ENCODE measurements at regions not wholly inside any gene's neighbourhood (a gene's known extent, or its start where the extent isn't known, plus 50 kb on each side); places are given as distances from the start of the nearest gene placed in this dataset.

DNA sequence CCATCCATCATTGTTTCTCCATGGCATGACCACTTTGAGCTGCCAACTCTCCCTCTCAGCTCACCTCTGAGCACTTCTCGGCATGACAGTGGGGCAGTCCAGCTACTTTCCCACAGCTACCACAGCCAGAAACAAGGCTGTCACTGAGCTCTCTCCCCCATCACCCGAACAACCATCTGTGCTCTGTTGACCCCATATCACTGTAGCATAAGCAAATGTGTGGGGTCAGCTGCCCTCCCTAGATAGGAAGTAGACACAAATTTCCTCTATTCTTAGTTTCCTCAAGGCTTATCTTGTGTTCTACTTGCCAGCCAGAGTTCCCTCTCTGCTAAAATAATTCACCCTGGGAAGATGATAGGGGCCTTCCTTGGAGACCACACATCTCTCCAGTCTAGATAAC lies 82.6 kb upstream of the FUT8 start:
- DNase-seq: no peak

DNA sequence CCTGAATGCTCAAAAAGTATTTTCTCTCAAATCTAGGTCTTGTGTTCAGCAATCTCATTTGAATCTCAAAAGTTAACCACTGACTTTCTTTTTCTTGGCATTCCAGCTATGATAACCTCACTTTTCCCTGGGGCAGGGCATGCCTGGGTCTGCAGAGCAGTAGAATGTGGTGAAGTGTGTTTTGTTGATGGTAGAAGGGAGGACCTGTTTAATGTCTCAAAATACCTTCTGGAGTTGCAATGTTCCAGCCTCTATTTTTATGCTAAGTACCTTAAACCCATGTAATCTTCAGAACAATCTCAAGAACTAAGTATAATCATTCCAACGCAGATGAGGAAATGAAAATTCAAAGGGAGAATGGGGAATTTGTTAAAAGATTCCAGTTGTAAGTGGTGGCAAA lies 82.1 kb upstream of the FUT8 start:
- DNase-seq: no peak

DNA sequence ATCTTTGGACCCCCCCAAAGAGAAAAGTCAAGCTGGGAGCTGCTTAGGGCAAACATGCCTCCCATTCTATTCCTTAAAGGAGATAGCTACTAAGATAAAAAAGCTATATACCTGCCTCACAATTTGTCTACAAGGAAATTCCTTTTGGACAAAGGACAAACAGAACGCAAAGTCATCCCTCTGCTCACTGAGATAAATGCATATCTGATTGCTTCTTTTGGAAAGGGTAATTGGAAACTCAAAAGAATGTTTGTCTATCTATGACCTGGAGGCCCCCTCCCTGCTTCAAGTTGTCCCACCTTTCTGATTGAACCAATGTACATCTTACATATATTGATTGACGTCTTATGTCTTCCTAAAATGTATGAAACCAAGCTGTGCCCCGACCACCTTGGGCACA lies 80.9 kb upstream of the FUT8 start:
- DNase-seq: no peak

DNA sequence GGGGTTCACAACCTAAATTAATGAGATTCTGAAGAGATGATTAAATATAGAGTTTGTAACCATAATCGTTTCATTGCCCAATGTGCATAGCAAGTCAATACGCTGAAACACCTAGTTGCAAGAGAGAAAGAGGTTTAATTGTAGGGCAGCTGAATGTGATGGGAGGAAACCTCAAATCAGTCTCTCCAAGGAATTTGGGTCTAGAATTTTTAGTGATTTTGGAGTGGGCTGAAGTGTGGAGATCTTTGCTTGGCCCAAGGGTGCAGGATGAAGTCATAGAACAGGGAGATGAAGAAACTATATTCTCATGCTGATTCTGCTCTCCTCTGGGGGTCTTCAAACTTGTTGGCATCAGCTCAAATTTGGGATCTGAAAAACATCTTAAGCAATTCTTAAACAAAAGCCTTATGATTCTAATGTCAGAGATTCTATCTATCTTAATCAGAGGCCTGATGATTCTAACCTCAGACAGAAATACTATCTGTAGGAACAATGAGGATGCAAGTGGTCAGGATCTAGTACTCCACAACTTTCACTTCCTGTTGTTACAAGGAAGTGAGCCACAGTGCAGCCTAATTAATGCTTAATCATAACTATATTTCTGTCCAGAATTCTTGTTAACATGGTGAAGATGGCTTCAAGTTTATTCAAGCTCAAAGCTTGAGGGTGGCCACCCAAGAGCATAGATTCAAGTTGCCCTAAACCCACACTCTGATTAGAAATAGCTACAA lies 80.2 kb upstream of the FUT8 start:
- DNase-seq: no peak

DNA sequence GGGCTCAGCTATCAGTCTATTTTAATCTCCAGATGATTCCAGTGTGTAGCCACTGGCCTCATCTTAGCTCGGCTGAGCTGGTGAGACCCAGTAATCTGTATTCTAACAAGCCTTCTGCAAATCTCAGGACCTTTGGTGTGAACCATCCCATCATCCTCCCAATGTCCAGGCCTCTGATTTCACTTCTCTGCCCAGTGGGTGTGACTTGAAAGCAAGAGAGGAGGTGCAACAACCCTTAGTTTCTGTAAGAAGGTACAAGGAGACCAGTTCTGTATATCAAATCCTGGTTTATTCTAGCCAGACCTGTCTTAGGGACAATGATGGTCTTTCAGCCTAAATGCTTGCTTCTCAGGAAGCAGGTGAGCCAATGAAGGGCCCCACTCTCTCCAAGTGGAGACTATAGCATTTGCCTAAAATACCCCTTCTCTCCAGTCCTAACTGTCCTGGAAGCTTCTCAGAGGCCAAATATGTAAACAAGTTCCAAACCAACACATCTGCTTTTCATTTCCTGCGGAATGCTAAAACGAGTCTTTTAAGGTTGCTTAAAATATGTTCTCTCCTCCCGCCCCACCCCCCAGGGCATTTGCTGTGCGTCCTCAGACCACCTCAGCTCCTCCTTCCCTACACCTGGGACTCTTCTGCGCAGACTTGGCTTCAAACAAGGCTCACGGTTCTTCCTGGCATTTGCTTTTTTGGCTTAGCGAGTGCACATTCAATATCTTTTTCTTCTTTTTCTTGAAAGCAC lies 78.4 kb upstream of the FUT8 start:
- no peak for DNase-seq

DNA sequence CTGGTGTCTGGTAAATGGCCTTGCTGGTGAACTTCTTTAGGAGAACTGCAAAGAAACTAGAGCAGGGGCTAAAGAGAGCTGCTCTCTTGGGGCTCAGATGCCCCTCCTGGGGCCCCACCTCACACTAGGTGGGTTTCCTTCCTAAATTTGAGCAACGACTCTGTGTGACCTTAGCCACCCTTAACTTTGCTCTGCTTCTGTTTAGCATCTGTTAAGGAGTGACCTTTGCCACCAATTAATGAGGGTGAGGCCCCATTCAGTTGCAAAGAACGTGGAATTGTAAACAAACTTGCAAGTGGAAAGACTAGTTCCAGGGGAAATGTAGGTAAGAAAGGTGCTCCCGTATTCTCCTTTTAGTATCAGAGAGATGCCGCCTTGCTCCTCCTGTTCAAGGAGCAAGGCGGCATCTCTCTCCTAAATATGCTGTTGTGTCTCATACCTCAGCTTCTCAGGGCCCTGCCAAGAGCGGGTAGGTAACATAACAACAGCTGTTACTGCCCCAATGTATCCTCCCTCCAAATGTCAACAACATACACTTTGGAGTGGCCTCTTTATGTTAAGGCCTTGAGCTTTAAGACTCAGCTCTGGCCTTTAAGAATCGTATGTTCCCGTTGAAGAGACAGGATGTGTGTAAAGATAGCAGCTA lies 77.6 kb upstream of the FUT8 start:
- DNase-seq: no peak

DNA sequence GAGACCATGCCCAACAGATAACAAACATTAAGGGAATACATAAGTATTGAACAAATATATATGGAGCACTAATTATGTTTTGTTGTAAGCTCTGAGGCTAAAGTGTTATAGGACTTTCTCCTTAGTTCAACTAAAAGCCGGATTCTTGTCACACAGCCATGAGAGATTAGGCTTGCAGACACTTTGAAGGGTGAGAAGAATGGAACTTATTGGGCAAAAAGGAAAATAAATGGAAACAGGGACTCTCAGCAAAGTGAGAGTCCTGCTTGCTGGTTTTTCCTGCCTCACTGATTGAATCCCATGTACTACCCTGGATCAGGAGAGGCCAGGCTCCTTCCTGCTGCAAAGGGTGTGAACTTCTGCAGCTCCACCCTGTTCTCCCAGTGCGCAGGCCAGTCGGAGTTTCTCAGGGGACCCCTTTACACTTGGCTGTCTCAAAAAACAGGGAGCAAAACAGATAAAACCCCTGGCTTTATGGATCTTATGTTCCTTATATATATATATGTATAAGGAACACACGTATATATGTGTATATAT lies 77.1 kb upstream of the FUT8 start:
- DNase-seq: no peak

DNA sequence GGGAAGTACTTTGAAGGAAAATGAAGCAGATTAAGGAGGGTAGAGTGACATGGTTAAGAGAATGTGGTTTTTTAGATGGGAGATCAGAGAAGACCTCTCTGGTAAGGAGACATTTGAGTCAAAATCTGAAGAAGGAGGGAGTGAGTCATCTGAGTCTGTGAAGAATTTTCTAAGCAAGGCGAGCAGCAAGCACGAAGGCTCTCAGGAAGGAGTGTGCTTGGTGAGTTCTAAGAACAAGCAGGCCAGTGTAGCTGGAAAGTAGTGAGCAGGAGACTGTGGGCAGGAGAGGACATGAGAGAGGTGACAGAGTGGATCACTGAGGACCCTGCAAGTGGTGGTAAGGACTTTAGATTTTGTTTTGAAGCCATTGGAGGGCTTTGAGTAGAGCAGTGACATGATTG lies 76.3 kb upstream of the FUT8 start:
- DNase-seq: no peak

DNA sequence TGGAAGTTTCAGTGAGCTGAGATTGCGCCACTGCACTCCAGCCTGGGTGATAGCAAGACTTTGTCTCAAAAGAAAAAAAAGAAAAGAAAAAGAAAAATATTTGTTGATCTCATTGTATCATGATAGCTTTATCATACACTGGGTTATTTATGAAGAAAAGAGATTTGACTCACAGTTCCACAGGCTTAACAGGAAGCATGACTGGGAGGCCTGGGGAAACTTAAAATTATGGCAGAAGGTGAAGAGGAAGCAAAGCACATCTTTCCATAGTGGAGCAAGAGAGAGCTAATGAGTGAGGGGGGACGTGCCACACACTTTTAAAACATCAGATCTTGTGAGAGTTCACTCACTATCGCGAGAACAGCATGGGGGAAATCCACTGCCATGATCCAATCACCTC lies 72.7 kb upstream of the FUT8 start:
- DNase-seq: no peak

DNA sequence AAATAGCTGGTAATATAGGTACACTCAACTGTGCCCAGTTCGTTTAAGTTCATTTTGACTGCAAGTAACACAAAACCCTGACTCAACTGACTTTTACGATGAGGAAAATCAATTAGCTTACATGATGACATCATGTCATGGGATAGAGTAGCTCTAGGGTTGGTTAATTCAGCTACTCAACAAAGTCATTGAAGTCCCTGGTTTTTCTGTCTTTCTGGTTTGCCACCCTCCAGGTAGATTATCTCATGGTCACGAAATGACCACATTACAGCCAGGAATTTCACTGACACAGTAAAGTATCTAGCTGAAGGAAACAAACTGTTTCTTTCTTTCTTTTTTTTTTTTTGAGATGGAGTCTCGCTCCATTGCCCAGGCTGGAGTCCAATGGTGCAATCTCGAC lies 68.5 kb upstream of the FUT8 start:
- no peak for DNase-seq

DNA sequence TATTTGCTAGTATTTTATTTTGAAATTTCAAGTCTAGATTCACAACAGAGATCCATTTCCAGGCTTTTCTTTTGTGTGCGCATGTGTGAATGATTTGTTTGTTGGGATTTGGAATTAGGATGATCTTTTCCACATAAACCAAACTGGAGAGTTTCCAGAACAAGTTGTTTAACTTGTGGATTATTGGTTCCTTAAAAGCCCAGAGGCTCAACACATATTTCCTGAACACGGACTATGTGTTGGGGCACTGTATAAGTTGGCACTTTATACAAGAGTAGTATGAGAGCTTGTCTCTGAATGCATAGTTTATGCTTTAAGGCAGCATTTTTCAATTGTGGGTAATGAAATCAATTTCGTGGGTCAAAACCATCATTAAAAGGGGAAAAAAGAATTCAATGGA lies 67.3 kb upstream of the FUT8 start:
- no peak for DNase-seq

DNA sequence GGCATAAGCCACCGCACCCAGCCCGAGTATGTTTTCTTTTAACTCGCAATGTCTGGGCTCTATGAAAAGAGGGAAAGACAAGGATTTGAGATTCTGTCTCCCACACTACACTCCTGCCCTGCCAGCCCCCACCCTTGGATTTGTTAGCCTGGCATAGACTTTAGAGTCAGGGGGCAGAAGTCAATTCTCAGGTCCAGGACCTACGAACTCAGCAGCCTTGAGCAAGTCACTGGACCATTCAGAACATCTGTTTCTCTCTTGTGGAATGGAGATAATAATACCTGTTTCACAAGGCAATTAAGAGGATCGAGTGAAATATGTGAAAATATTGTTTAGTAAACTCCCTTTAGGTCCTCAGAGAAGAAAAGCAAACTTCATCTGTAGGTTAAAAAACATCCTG lies 66.1 kb upstream of the FUT8 start:
- DNase-seq: no peak

DNA sequence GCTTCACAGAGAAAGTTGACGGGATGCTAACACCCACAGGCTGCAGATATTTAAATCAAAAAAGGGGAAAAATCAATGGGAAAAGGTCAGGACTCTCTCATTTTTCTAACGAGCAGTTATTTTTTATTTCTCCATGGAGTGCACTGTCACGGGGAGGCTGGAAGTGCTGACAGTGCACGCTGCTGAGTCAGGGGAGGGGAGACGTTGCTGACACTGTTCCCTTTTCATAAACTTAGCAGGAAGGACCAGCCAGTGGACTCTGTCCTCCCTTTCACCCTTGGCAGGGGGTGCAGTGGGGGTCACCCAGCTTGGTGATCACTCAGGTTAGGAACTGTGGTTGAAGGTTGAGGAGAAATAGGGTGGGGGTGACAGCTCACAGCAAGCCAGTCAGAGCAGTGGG lies 65.6 kb upstream of the FUT8 start:
- DNase-seq: no peak

DNA sequence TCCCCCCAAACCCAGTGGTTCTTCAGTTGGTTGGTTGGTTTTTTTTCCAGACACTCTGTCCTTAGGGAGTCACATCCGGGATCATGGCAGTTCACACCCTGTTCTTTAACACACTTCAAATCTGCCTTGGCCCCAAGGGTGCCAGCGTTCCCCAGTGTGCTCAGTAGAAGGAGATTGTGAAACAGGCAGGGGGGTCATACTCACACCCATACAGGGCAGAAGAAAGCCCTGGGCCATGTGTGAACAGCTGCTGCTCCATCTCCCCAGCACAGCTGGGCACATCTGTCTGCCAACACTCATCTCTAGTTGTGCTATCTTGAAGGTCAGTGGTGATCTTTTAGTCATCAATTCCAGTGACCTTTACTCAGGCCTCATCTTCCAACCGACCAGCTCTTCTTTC lies 64.4 kb upstream of the FUT8 start:
- DNase-seq: no peak

DNA sequence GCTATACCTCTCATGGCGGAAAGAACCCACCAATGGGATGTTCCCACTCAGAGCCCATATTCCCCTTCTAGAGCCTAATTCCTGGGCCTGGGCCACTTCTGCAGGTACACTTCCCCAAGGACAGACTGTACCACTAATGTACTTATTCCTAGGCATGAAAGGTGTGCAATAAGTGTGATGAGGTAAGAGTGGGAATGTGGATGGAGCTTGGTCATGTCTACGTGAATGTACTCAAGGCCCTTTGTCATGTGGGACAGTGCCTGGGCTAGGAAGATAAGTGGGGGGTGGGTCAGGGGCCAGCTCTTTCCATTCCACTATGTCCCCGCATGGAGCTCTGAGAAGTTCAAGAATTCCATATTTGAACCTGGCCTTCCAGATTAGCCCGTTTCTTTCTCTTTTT lies 63.4 kb upstream of the FUT8 start:
- no peak for DNase-seq

DNA sequence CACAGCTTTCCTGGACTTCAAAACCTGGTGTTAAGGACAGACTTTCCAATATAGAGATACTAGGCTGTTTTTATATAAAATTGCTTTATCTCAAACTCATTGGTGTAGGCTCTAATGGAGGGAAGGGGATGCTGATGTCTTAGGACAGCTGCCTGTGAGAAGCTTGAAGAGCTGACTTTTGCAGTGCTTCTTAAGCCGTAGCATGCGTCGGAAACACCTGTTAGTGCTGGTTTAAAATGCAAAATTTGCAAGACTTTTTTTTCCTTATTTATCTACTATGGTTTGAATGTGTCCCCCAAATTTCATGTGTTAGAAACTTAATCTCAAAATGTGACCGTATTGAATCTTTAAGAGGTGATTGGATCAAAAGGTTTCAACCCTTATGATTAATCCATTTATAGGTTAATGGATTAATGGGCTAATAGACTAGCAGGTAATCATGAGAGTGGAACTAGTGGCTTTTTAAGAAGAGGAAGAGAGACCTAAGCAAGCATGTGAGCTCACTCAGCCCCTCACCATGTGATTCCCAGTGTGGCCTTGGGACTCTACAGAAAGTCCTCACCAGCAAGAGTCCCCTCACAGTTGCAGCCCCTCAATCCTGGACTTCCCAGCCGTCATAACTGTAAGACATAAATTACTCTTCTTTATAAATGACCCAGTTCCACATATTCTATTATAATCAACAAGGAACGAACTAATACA lies 60.9 kb upstream of the FUT8 start:
- no peak for DNase-seq

DNA sequence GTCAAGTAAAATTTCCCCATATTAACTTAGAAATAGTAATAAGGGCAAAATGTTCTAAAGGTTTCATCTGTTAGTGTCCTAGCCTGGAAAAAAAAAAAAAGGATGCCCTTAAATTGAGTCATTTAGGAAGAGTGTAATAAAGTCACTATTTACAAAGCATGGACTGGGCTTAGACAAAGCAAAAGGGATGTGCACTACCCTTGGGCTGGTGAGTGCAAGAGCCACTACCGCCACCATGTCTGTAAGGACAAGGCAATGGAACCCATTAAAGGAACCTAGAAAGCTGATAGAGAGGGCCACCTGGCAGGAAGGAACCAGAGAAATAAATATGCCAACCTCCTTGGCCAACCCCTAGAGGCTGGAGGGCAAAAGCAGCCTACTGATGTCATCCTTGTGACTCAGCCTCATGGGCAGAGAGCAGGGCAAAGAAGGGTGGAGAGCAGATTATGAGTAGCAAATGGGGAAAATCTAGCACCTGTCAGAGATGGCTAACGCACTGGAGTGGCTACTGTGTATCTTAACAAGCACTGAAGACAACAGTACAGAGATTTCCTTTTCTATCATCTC lies 59.5 kb upstream of the FUT8 start:
- no peak for DNase-seq

DNA sequence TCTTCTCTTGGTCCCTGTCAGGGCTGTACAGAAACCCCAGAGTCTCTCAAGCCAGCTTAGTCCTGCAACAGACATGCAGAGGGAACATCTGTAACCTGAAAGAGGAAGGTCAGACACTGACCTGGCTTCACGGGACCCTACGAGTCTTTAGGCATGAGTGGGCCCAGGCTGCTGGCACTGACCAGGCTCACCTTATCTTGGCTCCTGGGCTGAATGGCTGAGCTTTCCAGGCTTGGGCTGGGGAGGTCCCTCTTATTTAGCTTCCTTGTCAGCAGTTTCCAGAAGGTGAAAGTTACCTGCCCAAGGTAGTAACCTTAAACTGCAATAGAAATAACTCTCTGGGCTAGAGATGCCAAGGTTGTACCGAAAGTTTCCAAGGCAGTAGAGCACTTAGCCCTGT lies 58.4 kb upstream of the FUT8 start:
- DNase-seq: no peak

DNA sequence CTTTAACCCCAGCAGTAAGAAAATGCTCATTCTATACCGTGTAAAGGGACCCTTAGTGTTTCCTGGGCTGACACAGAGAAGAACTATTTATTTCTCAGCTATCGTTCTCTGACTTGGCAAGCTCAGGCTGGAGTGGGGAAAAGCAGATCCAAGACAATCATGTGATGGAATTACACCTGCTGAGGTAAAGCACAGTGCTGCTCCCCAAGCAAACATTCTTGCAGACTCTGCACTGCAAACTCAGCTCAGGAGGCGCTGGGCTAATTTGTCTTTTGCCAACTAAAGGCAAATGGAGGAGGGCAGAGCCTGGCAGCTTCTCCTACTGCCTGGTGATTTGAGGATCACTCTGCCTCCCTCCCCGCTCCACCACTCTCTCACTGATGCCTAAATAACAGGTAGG lies 57.8 kb upstream of the FUT8 start:
- DNase-seq: no peak

DNA sequence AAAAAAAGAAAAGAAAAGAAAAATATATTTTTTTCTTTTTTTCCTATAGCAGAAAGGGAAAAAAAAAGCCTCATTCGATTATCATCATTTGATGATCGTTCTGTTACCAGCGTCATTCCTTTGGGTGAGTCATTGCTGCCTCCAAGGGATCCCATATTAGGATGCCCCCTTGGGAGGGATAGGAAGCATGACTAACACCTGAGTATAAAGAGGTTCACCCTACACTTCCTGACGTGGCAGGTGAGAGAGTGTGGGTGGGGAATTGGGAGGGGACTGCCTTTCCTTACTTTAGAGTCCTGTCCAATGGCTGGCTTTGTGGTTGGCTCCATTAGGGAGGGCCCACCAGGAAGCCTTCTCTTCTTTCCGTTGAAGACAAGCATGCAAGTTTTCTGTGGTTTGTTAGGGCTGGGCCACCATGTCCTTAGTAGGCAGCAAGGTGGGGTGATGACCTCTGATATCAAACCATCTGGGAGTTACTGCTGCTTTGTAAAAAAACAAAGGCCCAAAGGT lies 56.1 kb upstream of the FUT8 start:
- DNase-seq: no peak

DNA sequence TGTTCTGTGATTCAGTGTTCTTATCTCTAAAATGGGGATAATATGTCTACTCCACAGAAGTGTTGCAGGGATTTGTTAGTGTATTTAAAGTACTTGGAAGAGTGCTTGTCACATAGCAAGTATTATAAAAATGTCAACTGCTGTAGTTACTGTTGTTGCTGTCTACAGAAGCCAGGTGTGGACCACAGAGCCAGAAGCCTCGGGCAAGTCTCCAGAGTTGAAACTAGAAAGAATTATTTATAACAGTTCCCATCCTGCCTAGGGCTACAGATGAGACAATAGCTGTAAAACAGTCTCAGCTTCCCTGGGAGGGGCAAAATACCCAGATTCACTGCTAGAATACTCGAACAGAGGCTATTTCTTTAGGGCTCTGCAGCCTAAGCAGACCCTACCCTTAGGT lies 55.4 kb upstream of the FUT8 start:
- no peak for DNase-seq

DNA sequence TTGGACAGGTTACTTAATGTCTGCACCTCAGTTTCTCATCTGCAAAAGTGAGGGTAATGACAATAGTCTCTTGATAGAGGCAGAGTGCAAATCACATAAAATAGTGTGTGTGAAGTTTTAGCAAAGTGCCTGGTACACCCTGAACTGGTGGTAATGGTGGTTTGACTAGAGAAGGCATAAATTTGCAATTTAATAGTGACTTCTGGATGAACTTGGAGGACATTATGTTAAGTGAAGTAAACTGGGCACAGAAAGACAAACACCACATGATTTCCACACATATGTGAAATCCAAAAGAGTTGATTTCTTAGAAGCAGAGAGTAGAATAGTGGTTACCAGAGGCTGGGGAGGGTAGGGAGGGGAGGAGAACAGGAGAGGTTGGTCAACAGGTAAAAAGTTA lies 54.8 kb upstream of the FUT8 start:
- no peak for DNase-seq

DNA sequence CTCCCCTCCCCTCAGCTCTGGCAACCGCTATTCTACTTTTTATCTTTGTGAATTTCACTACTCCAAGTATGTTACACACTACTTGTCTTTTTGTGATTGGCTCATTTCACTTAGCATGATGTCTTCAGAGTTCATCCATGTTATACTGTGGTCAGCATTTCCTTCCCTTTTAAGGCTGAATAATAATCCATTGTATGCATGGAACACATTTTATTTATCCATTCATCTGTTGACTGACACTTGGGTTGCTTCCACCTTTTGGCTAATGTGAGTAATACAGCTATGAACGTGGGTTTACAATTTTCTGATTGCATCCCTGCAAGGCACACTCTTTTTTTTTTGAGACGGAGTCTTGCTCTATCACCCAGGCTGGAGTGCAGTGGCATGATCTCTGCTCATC lies 53.0 kb upstream of the FUT8 start:
- no peak for DNase-seq

Measured in GOT3 (cell line).